MCF 10A (cell line): ENCODE measurements at regions not wholly inside any gene's neighbourhood (a gene's known extent, or its start where the extent isn't known, plus 50 kb on each side); places are given as distances from the start of the nearest gene placed in this dataset.

Experiments
- BruUV-seq: library from RNA; stranded (reverse); fragments of 400-500 nt; replicated peaks from 2 replicates; lab custom pipeline; 2021; lab: Mats Ljungman, UMichigan
- CTCF ChIA-PET: fragments of 300-600 bp; sonication (Branson Sonifier 250); formaldehyde crosslinking; extraction: SDS; loops from one replicate; lab custom pipeline; 2021; ENCODE audit warnings: antibody characterized with exemption, inconsistent platforms; lab: Yijun Ruan, JAX
- POLR2A ChIA-PET: fragments of 300-600, 350-650 bp; sonication (Branson Sonifier 250); formaldehyde crosslinking; extraction: SDS; loops from one replicate; lab custom pipeline; 2020; ENCODE audit warnings: antibody characterized with exemption, inconsistent platforms; lab: Yijun Ruan, JAX
- DNase-seq: peaks from one replicate; pipeline ENCODE4 v3.0.0-alpha.2; 2018; ENCODE audit not compliant: unreplicated experiment
- H3K27ac Mint-ChIP-seq: one replicate; pipeline ENCODE4 v1.8.0; 2022; ENCODE audit warnings: mild to moderate bottlenecking, low read depth, mixed read lengths; ENCODE audit not compliant: unreplicated experiment
- H3K27me3 Mint-ChIP-seq: one replicate; pipeline ENCODE4 v1.8.0; 2022; ENCODE audit warnings: mixed read lengths; ENCODE audit not compliant: insufficient read depth, unreplicated experiment
- H3K36me3 Mint-ChIP-seq: one replicate; pipeline ENCODE4 v1.8.0; 2022; ENCODE audit warnings: mild to moderate bottlenecking, moderate library complexity, mixed read lengths; ENCODE audit not compliant: insufficient read depth, unreplicated experiment
- H3K4me1 Mint-ChIP-seq: one replicate; pipeline ENCODE4 v1.8.0; 2022; ENCODE audit warnings: mixed read lengths; ENCODE audit not compliant: insufficient read depth, unreplicated experiment
- H3K4me3 Mint-ChIP-seq: one replicate; pipeline ENCODE4 v1.8.0; 2022; ENCODE audit warnings: mild to moderate bottlenecking, moderate library complexity, mixed read lengths; ENCODE audit not compliant: unreplicated experiment
- H3K9me3 Mint-ChIP-seq: one replicate; pipeline ENCODE4 v1.8.0; 2022; ENCODE audit warnings: mixed read lengths; ENCODE audit not compliant: unreplicated experiment
- intact Hi-C: fragments of 100-400 bp; cut with micrococcal nuclease; formaldehyde crosslinking; loops from 2 replicates; pipeline ENCODE4 v1.14.1; 2022
- TF ChIP-seq, protein P1 (sequence below): fragments of 200-600 bp; IDR thresholded peaks from one replicate; pipeline ENCODE4 v1.8.0; 2022; ENCODE audit warnings: antibody characterized with exemption, mild to moderate bottlenecking; ENCODE audit not compliant: unreplicated experiment

DNA sequence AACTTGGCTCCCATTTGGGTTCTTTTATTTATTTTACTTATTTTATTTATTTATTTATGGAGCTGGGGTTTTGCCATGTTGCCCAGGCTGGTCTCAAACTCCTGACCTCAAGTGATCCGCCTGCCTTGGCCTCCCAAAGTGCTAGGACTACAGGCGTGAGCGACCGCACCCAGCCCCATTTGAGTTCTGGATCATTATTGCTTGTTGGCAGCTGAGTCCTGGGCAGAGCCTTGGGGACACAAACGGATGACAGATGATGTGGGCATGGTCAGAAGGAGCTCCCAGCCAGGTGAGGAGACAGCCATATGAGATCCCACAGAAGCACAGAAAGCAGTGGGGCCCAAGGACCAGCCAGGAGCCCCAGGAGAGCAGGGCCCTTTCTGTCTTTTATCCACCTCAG is 254.0 kb downstream of the MATN1 start:
- Mint-ChIP-seq H3K9me3 (no peaks in the 10 kb centered on the region), H3K4me3 (no peak overlapping the region), H3K27ac (no peak overlapping the region), H3K4me1 (no peaks in the 10 kb centered on the region), H3K27me3 (peaks cover 11% of the 10 kb centered on the region), H3K36me3 (no peaks in the 10 kb centered on the region)
- CTCF ChIA-PET = interaction anchor here (0.6 kb wide), 1 partner anchor 1120 kb away, joined by 3 read pairs; no protein-coding TSS in a partner anchor
- POLR2A ChIA-PET = interaction anchor here (0.7 kb wide), 1 partner anchor 147 kb away, joined by 3 read pairs; no protein-coding TSS in a partner anchor
- no TSS peak for BruUV-seq
- TF ChIP-seq, protein P1, sequence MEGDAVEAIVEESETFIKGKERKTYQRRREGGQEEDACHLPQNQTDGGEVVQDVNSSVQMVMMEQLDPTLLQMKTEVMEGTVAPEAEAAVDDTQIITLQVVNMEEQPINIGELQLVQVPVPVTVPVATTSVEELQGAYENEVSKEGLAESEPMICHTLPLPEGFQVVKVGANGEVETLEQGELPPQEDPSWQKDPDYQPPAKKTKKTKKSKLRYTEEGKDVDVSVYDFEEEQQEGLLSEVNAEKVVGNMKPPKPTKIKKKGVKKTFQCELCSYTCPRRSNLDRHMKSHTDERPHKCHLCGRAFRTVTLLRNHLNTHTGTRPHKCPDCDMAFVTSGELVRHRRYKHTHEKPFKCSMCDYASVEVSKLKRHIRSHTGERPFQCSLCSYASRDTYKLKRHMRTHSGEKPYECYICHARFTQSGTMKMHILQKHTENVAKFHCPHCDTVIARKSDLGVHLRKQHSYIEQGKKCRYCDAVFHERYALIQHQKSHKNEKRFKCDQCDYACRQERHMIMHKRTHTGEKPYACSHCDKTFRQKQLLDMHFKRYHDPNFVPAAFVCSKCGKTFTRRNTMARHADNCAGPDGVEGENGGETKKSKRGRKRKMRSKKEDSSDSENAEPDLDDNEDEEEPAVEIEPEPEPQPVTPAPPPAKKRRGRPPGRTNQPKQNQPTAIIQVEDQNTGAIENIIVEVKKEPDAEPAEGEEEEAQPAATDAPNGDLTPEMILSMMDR = no peak
- DNase-seq = no peak
- intact Hi-C loops = no loop called here

DNA sequence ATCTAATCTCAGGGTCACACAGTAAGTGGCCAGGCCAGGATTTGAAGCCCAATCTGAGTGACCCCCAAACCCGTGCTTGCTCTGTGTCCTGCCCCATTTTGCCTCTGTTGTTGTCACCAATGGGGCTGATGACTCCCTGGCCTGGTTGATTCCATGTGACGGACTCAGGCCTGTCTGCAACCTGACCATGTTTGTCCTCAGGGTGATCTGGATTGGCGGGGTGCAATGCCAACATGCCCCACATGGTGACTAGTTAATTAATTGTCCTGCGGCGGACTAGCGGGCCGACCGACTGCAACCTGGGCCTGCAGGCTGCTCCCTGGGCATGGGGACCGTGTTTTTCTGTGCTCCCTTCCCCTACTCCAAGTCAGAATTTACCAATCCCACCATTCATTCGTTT is 256.3 kb downstream of the MATN1 start:
- no peak for DNase-seq
- no peak overlapping the region for H3K27ac Mint-ChIP-seq
- no TSS peak for BruUV-seq
- intact Hi-C loops = no loop called here
- H3K9me3 Mint-ChIP-seq = no peaks in the 10 kb centered on the region
- H3K36me3 Mint-ChIP-seq = no peaks in the 10 kb centered on the region
- ChIA-PET POLR2A (no interaction called here), CTCF (interaction anchor here (0.7 kb wide), 1 partner anchor 17 kb away, joined by 3 read pairs; no protein-coding TSS in a partner anchor)
- no peaks in the 10 kb centered on the region for H3K4me1 Mint-ChIP-seq
- peaks cover 6% of the 10 kb centered on the region for H3K27me3 Mint-ChIP-seq
- no peak overlapping the region for H3K4me3 Mint-ChIP-seq
- TF ChIP-seq, protein P1 = no peak

DNA sequence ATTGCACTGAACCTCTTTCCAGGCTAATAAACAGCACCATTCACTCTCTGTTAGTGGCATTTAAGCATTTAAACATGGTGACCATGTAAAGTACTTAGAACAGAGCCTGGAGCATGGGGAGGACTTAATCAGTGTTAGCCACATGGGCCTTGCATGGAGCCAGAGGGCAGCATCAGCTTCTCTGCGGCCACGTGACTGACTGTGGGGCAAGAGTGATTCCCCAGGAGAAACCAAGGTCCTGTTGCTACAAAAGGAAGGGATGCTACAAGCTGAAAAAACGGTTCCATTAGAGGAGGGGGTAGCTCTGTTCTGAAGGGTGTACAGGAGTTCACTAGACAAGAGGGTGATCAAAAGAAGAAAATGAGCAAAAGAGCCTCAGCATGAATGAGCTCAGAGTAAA is 256.8 kb downstream of the MATN1 start:
- CTCF ChIA-PET = no interaction called here
- Mint-ChIP-seq H3K4me3 (no peak overlapping the region), H3K27ac (no peak overlapping the region), H3K4me1 (no peaks in the 10 kb centered on the region), H3K9me3 (no peaks in the 10 kb centered on the region), H3K27me3 (peaks cover 10% of the 10 kb centered on the region), H3K36me3 (no peaks in the 10 kb centered on the region)
- intact Hi-C loops = no loop called here
- no TSS peak for BruUV-seq
- POLR2A ChIA-PET = no interaction called here
- TF ChIP-seq, protein P1 = no peak
- no peak for DNase-seq

DNA sequence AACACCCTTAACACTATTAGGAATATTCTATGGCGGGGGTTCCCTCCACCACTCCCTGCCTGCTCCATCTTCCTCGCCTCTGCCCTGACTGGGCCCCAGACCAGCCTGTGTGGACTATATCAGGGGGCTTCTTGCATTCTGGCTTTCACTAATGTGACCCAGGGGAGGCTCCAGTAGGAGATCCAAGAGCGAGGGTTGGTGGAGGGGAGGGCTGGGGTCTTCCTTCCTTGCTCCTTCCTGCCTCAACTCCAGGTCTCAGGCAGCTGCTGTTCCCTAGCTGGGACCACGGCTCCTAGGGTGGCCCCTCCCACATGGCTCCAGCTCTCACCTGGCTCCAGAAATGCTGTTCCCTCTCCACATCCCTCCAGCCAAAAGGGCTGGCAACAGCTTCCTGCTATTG is 257.4 kb downstream of the MATN1 start:
- Mint-ChIP-seq H3K9me3 (no peaks in the 10 kb centered on the region), H3K4me1 (no peaks in the 10 kb centered on the region), H3K4me3 (no peak overlapping the region), H3K27me3 (peaks cover 10% of the 10 kb centered on the region), H3K27ac (no peak overlapping the region), H3K36me3 (no peaks in the 10 kb centered on the region)
- TF ChIP-seq, protein P1 = no peak
- ChIA-PET CTCF (no interaction called here), POLR2A (no interaction called here)
- no peak for DNase-seq
- no TSS peak for BruUV-seq
- intact Hi-C loops = no loop called here
